DMS 273 treated with DMSO at 0.1 percent for 48 hours (cell line): ENCODE measurements at regions not wholly inside any gene's neighbourhood (a gene's known extent, or its start where the extent isn't known, plus 50 kb on each side); places are given as distances from the start of the nearest gene placed in this dataset.
A peak's percentile ranks its signal among the peaks of the same experiment; 100 is the strongest.
"Not testable (repeated sequence)": the region's sequence is repeated elsewhere in the genome, so short reads cannot be mapped to it uniquely, and the experiment has no call there.

ENCODE experiments used
- DNase-seq: peaks from one replicate; lab custom pipeline; 2025; lab: John Stamatoyannopoulos, UW

- DNase-seq, result no peak
These were observed 390.7 kb downstream of the DLEU7 start for GRCh38 chr13:50452756-50453155.

GRCh38 chr13:50453188-50453587 is 390.3 kb downstream of the DLEU7 start:
- no peak for DNase-seq

GRCh38 chr13:50456111-50456510 is 387.4 kb downstream of the DLEU7 start:
- DNase-seq, result no peak

- DNase-seq, result no peak
These were observed 385.8 kb downstream of the DLEU7 start for GRCh38 chr13:50457415-50458393.

GRCh38 chr13:50459046-50459445 is 384.4 kb downstream of the DLEU7 start:
- no peak for DNase-seq

- DNase-seq, result no peak
These were observed 383.8 kb downstream of the DLEU7 start for GRCh38 chr13:50459658-50460057.

- no peak for DNase-seq
These were observed 383.1 kb downstream of the DLEU7 start for GRCh38 chr13:50460358-50460757.

GRCh38 chr13:50461189-50461588 is 382.3 kb downstream of the DLEU7 start:
- DNase-seq, result no peak

GRCh38 chr13:50463719-50464118 is 379.8 kb downstream of the DLEU7 start:
- no peak for DNase-seq

GRCh38 chr13:50464349-50465251 is 378.9 kb downstream of the DLEU7 start:
- DNase-seq, result peak; percentile 12

GRCh38 chr13:50466456-50466855 is 377.0 kb downstream of the DLEU7 start:
- DNase-seq, result no peak

GRCh38 chr13:50467156-50468110 is 376.1 kb downstream of the DLEU7 start:
- DNase-seq, result no peak

GRCh38 chr13:50468849-50469669 is 374.4 kb downstream of the DLEU7 start:
- no peak for DNase-seq

GRCh38 chr13:50473050-50473449 is 370.4 kb downstream of the DLEU7 start:
- not testable (repeated sequence) for DNase-seq

- DNase-seq, result no peak
These were observed 369.3 kb downstream of the DLEU7 start for GRCh38 chr13:50474088-50474662.

GRCh38 chr13:50476577-50477285 is 366.8 kb downstream of the DLEU7 start:
- no peak for DNase-seq

- no peak for DNase-seq
These were observed 361.6 kb downstream of the DLEU7 start for GRCh38 chr13:50481936-50482335.

GRCh38 chr13:50483416-50483815 is 360.1 kb downstream of the DLEU7 start:
- no peak for DNase-seq

GRCh38 chr13:50484472-50485113 is 358.9 kb downstream of the DLEU7 start:
- no peak for DNase-seq
